Astrocyte of the spinal cord (primary cell): ENCODE measurements at regions not wholly inside any gene's neighbourhood (a gene's known extent, or its start where the extent isn't known, plus 50 kb on each side); places are given as distances from the start of the nearest gene placed in this dataset.

Experiments
- DNase-seq: peaks from one replicate; pipeline ENCODE4 v3.0.0; 2011; ENCODE audit warnings: low read depth, low spot score
- H3K4me3 ChIP-seq: 2 replicates; pipeline ENCODE4 v1.5.1; 2011; ENCODE audit warnings: low read depth, mild to moderate bottlenecking, low read length, moderate library complexity
- in situ Hi-C: cut with HindIII; loops from 2 replicates; pipeline ENCODE4 v1.10.0; 2017; ENCODE audit warnings: low sequenced_read_pairs
- TF ChIP-seq, protein P1 (sequence below): IDR thresholded peaks from 2 replicates; pipeline ENCODE4 v1.5.1; 2012; ENCODE audit warnings: low read depth, mild to moderate bottlenecking, low read length, inconsistent platforms

DNA sequence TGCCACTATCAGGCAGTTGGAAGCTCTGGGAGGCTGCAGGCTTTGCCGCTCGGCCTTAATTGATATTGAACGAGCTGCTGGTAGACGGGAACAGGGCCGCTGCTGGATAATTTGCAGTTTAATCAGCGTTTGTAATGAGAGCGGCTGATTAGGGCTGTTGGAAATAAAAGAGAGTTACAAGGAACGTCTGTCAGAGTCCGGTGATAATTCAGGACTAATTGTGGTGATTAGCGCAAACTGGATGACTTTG is 68.2 kb upstream of the TBCA start:
- in situ Hi-C loops, result no loop called here
- TF ChIP-seq, protein P1, sequence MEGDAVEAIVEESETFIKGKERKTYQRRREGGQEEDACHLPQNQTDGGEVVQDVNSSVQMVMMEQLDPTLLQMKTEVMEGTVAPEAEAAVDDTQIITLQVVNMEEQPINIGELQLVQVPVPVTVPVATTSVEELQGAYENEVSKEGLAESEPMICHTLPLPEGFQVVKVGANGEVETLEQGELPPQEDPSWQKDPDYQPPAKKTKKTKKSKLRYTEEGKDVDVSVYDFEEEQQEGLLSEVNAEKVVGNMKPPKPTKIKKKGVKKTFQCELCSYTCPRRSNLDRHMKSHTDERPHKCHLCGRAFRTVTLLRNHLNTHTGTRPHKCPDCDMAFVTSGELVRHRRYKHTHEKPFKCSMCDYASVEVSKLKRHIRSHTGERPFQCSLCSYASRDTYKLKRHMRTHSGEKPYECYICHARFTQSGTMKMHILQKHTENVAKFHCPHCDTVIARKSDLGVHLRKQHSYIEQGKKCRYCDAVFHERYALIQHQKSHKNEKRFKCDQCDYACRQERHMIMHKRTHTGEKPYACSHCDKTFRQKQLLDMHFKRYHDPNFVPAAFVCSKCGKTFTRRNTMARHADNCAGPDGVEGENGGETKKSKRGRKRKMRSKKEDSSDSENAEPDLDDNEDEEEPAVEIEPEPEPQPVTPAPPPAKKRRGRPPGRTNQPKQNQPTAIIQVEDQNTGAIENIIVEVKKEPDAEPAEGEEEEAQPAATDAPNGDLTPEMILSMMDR, result no peak
- H3K4me3 ChIP-seq, result peak overlapping the region; percentile 35
- DNase-seq, result no peak

- peak overlapping the region; percentile 35 for H3K4me3 ChIP-seq
- TF ChIP-seq, protein P1, result no peak
- no peak for DNase-seq
- in situ Hi-C loops, result no loop called here
Measured at GRCh38 chr5:77843570-77844372, 67.6 kb upstream of the TBCA start.

DNA sequence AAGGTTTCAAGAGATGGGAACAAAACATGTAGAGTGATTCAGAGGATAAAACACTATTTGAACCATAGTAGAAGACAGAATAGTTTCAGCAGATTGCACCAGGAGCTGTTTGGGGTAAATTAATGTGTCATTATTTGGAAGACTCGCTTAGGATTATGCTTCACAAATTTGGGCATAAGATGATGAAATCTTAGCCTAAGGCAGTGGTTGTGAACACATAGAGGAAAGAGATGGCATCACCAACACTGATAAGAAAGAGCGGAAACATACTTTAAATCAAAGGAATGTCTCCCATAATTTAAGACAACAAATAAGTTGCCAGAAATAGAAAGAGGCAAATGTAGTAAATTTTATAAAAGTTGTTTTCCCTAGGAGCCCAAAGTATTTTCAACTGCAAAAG is 66.1 kb upstream of the TBCA start:
- TF ChIP-seq, protein P1, result no peak
- no peak for DNase-seq
- in situ Hi-C loops, result no loop called here

GRCh38 chr5:77841616-77842015 is 65.5 kb upstream of the TBCA start:
- no peak overlapping the region for H3K4me3 ChIP-seq
- DNase-seq, result no peak
- in situ Hi-C loops, result no loop called here
- TF ChIP-seq, protein P1, result no peak

More for the DNA sequence above, 66.1 kb upstream of the TBCA start:
- H3K4me3 ChIP-seq, result no peak overlapping the region

- TF ChIP-seq, protein P1, result no peak
- H3K4me3 ChIP-seq, result no peak overlapping the region
- DNase-seq, result no peak
- in situ Hi-C loops, result no loop called here
Measured at GRCh38 chr5:77840930-77841329, 64.8 kb upstream of the TBCA start.

DNA sequence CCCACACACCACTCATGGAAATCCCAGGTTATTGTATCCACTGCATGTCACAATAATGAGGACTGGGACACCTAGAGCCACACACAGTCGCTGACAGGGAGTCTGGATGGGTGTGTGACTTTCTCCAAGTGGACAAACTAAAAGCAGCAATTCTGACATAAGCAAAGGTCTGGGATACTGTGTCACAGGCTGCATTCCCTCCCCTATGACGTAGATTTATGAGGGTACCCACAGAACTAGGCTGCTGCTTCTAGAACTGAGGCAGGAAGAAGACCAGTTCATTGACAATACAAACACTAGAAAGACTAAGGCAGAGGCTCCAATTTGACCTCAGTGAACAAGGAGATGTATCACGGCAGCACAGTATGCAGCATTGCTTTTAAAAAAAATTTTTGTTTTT is 63.6 kb upstream of the TBCA start:
- no peak for DNase-seq
- in situ Hi-C loops, result no loop called here
- H3K4me3 ChIP-seq, result no peak overlapping the region

More for the DNA sequence above, 63.6 kb upstream of the TBCA start:
- TF ChIP-seq, protein P1, result no peak
